CD4-positive, alpha-beta T cell treated with Interleukin-6 for 4 hours (primary cell): ENCODE measurements at regions not wholly inside any gene's neighbourhood (a gene's known extent, or its start where the extent isn't known, plus 50 kb on each side); places are given as distances from the start of the nearest gene placed in this dataset.
"Not testable (repeated sequence)": the region's sequence is repeated elsewhere in the genome, so short reads cannot be mapped to it uniquely, and the experiment has no call there.

Experiments used
- DNase-seq: peaks from one replicate; pipeline ENCODE4 v3.0.0-alpha.2; 2020; ENCODE audit warnings: mixed read lengths

GRCh38 chr13:39895254-39895653 lies 239.8 kb downstream of the COG6 start:
- no peak for DNase-seq

- no peak for DNase-seq
These were observed 242.2 kb downstream of the COG6 start for GRCh38 chr13:39897636-39898035.

GRCh38 chr13:39900106-39900750 lies 244.8 kb downstream of the COG6 start:
- DNase-seq, result no peak

- DNase-seq, result no peak
These were observed 249.5 kb downstream of the COG6 start for GRCh38 chr13:39904959-39905358.

GRCh38 chr13:39909634-39910033 lies 254.2 kb downstream of the COG6 start:
- DNase-seq, result no peak

- DNase-seq, result no peak
These were observed 254.6 kb downstream of the COG6 start for GRCh38 chr13:39910041-39910440.

- DNase-seq, result no peak
These were observed 255.4 kb downstream of the COG6 start for GRCh38 chr13:39910833-39911232.

- no peak for DNase-seq
These were observed 257.9 kb downstream of the COG6 start for GRCh38 chr13:39913339-39913738.

GRCh38 chr13:39913928-39914327 lies 258.5 kb downstream of the COG6 start:
- no peak for DNase-seq

- DNase-seq, result no peak
These were observed 260.0 kb downstream of the COG6 start for GRCh38 chr13:39915418-39915817.

GRCh38 chr13:39916330-39916729 lies 260.9 kb downstream of the COG6 start:
- no peak for DNase-seq

GRCh38 chr13:39918620-39919236 lies 263.3 kb downstream of the COG6 start:
- no peak for DNase-seq

GRCh38 chr13:39920613-39921012 lies 265.2 kb downstream of the COG6 start:
- DNase-seq, result no peak

GRCh38 chr13:39926345-39926744 lies 270.9 kb downstream of the COG6 start:
- no peak for DNase-seq

GRCh38 chr13:39928261-39928660 lies 272.8 kb downstream of the COG6 start:
- no peak for DNase-seq

- DNase-seq, result no peak
These were observed 274.1 kb downstream of the COG6 start for GRCh38 chr13:39929583-39929982.

GRCh38 chr13:39930060-39930459 lies 274.6 kb downstream of the COG6 start:
- no peak for DNase-seq

GRCh38 chr13:39930544-39931444 lies 275.3 kb downstream of the COG6 start:
- DNase-seq, result no peak

GRCh38 chr13:39931505-39931904 lies 276.0 kb downstream of the COG6 start:
- DNase-seq, result no peak

- not testable (repeated sequence) for DNase-seq
These were observed 277.1 kb downstream of the COG6 start for GRCh38 chr13:39932514-39932913.

- DNase-seq, result no peak
These were observed 279.7 kb downstream of the COG6 start for GRCh38 chr13:39935155-39935554.

- no peak for DNase-seq
These were observed 283.1 kb downstream of the COG6 start for GRCh38 chr13:39938596-39938995.

GRCh38 chr13:39941236-39941635 lies 285.8 kb downstream of the COG6 start:
- no peak for DNase-seq
